Body of pancreas (tissue), 4 donors: ENCODE measurements at regions not wholly inside any gene's neighbourhood (a gene's known extent, or its start where the extent isn't known, plus 50 kb on each side); places are given as distances from the start of the nearest gene placed in this dataset.

Experiments
- ATAC-seq: fragments of 150-250 bp; one replicate; pipeline ENCODE4 v1.9.1; 2016
- DNase-seq, 4 donors: peaks; one replicate each; pipeline ENCODE4 v3.0.0-alpha.2; 2019
- H3K27ac ChIP-seq, 4 donors: fragments of 200-600 bp; sonication (generic); 1 replicate in 3 of 4; 2 replicates in 1 of 4; pipeline versions ENCODE4 v1.5.1 to v1.6.1; 2016 to 2019; ENCODE audit warnings: mild to moderate bottlenecking in 1 of 4, mixed read lengths in 1 of 4, moderate library complexity in 1 of 4
- H3K27me3 ChIP-seq, 2 donors: fragments of 200-600 bp; sonication (generic); one replicate each; pipeline ENCODE4 v1.6.0; 2016; ENCODE audit warnings: mild to moderate bottlenecking in 1 of 2
- H3K36me3 ChIP-seq, 2 donors: fragments of 200-600 bp; sonication (generic); replicated peaks in 1 of 2; 2 replicates each; pipeline ENCODE4 v1.5.1; 2016; ENCODE audit warnings: low read depth in 2 of 2; ENCODE audit not compliant: insufficient read depth in 1 of 2
- H3K4me1 ChIP-seq: fragments of 200-600 bp; sonication (generic); one replicate; pipeline ENCODE4 v1.6.0; 2016
- H3K4me3 ChIP-seq, 2 donors: fragments of 200-600 bp; sonication (generic); 1 replicate in 1 of 2; 2 replicates in 1 of 2; pipeline ENCODE4 v1.5.1; 2016 to 2019
- H3K9me3 ChIP-seq, 3 donors: fragments of 200-600 bp; sonication (generic); 1 replicate in 2 of 3; 2 replicates in 1 of 3; pipeline ENCODE4 v1.5.1; 2016
- CTCF ChIP-seq, 7 experiments: fragments of 450-650 bp in 4 of 7; fragments of 200-600 bp in 3 of 7; sonication (generic) in 3 of 7; IDR thresholded peaks; one replicate each; pipeline ENCODE4 v1.5.1; 2016 to 2019; ENCODE audit warnings: antibody characterized with exemption in 7 of 7
- POLR2A ChIP-seq, 3 donors: fragments of 450-650 bp; IDR thresholded peaks; one replicate each; pipeline ENCODE4 v1.6.1; 2016; ENCODE audit warnings: antibody characterized with exemption in 3 of 3, mild to moderate bottlenecking in 2 of 3
- WGBS, 2 donors: methylation state at CpG; one replicate each; pipeline ENCODE4 v1.1.5; 2017; 5-methylcytosine and 5-hydroxymethylcytosine counted together
- intact Hi-C: fragments of 100-400 bp; cut with DNase I; formaldehyde crosslinking; loops from one replicate; pipeline ENCODE4 v1.15.1; 2023

GRCh38 chr18:78031589-78031988, 781.9 kb downstream of the GALR1 start:
- Histone ChIP-seq H3K27me3 (no peaks in the 10 kb centered on the region), H3K36me3 (no peaks in the 10 kb centered on the region), H3K9me3 (no peaks in the 10 kb centered on the region), H3K4me1 (no peaks in the 10 kb centered on the region), H3K27ac (no peak overlapping the region), H3K4me3 (no peak overlapping the region)
- intact Hi-C loops: no loop called here
- TF ChIP-seq POLR2A (IDR thresholded peaks at IDR 0.05) (no peak), CTCF (IDR thresholded peaks at IDR 0.05) (no peak)
- ATAC-seq: no peak
- WGBS, 2 donors: 53 to 67% methylated on average over 6 of the region's 6 CpGs
- no peak for DNase-seq

- no peak for TF ChIP-seq POLR2A (IDR thresholded peaks at IDR 0.05)
- no peak for TF ChIP-seq CTCF (IDR thresholded peaks at IDR 0.05)
- H3K36me3 ChIP-seq: no peaks in the 10 kb centered on the region
- intact Hi-C loops: no loop called here
- 59 to 62% methylated on average over 8 of the region's 8 CpGs for WGBS, 2 donors
- no peaks in the 10 kb centered on the region for H3K27me3 ChIP-seq
- no peaks in the 10 kb centered on the region for H3K4me1 ChIP-seq
- no peak for DNase-seq
- H3K4me3 ChIP-seq: no peak overlapping the region
- no peak for ATAC-seq
- H3K27ac ChIP-seq: no peak overlapping the region
- no peaks in the 10 kb centered on the region for H3K9me3 ChIP-seq
These were observed 782.3 kb downstream of the GALR1 start for GRCh38 chr18:78031991-78032390.

- Histone ChIP-seq H3K9me3 (no peaks in the 10 kb centered on the region), H3K4me3 (no peak overlapping the region), H3K36me3 (no peaks in the 10 kb centered on the region), H3K4me1 (no peaks in the 10 kb centered on the region), H3K27me3 (no peaks in the 10 kb centered on the region), H3K27ac (no peak overlapping the region)
- intact Hi-C loops: no loop called here
- 61 to 68% methylated on average over 6 of the region's 6 CpGs for WGBS, 2 donors
- ATAC-seq: no peak
- TF ChIP-seq POLR2A (IDR thresholded peaks at IDR 0.05): no peak
- no peak for TF ChIP-seq CTCF (IDR thresholded peaks at IDR 0.05)
- DNase-seq: no peak
These were observed 782.9 kb downstream of the GALR1 start for GRCh38 chr18:78032574-78032973.

- H3K9me3 ChIP-seq: no peaks in the 10 kb centered on the region
- H3K27ac ChIP-seq: no peak overlapping the region
- DNase-seq (no peak), ATAC-seq (no peak)
- intact Hi-C loops: no loop called here
- no peaks in the 10 kb centered on the region for H3K4me1 ChIP-seq
- 63 to 66% methylated on average over 6 of the region's 6 CpGs for WGBS, 2 donors
- H3K36me3 ChIP-seq: no peaks in the 10 kb centered on the region
- no peaks in the 10 kb centered on the region for H3K27me3 ChIP-seq
- no peak for TF ChIP-seq POLR2A (IDR thresholded peaks at IDR 0.05)
- no peak for TF ChIP-seq CTCF (IDR thresholded peaks at IDR 0.05)
- H3K4me3 ChIP-seq: no peak overlapping the region
These were observed 785.1 kb downstream of the GALR1 start for GRCh38 chr18:78034755-78035154.

- H3K4me1 ChIP-seq: no peaks in the 10 kb centered on the region
- intact Hi-C loops: no loop called here
- ATAC-seq (no peak), DNase-seq (no peak)
- TF ChIP-seq CTCF (IDR thresholded peaks at IDR 0.05): no peak
- TF ChIP-seq POLR2A (IDR thresholded peaks at IDR 0.05): no peak
- H3K9me3 ChIP-seq: peaks cover 0 to 8% (median 3%) of the 10 kb centered on the region in 3 donors
- no peak overlapping the region for H3K4me3 ChIP-seq
- 51 to 63% methylated on average over 1 of the region's 1 CpG for WGBS, 2 donors
- no peaks in the 10 kb centered on the region for H3K27me3 ChIP-seq
- H3K36me3 ChIP-seq: no peaks in the 10 kb centered on the region
- no peak overlapping the region for H3K27ac ChIP-seq
These were observed 791.6 kb downstream of the GALR1 start for GRCh38 chr18:78041218-78041617.
